Dermis blood vessel endothelial cell (primary cell): ENCODE measurements at regions not wholly inside any gene's neighbourhood (a gene's known extent, or its start where the extent isn't known, plus 50 kb on each side); places are given as distances from the start of the nearest gene placed in this dataset.
A peak's percentile ranks its signal among the peaks of the same experiment; 100 is the strongest.
"Not testable (repeated sequence)": the region's sequence is repeated elsewhere in the genome, so short reads cannot be mapped to it uniquely, and the experiment has no call there.

Experiments used
- DNase-seq: peaks from one replicate; pipeline ENCODE4 v3.0.0; 2010

GRCh38 chr11:13782390-13783075, 114.1 kb downstream of the FAR1 start:
- no peak for DNase-seq

GRCh38 chr11:13784441-13784840, 116.0 kb downstream of the FAR1 start:
- DNase-seq = no peak

- no peak for DNase-seq
These were observed 116.4 kb downstream of the FAR1 start for GRCh38 chr11:13784855-13785254.

- DNase-seq = no peak
These were observed 118.2 kb downstream of the FAR1 start for GRCh38 chr11:13786688-13787087.

- not testable (repeated sequence) for DNase-seq
These were observed 129.1 kb downstream of the FAR1 start for GRCh38 chr11:13797616-13798015.

GRCh38 chr11:13800901-13801300, 132.4 kb downstream of the FAR1 start:
- no peak for DNase-seq

- DNase-seq = no peak
These were observed 144.2 kb upstream of the SPON1 start for GRCh38 chr11:13818325-13818724.

- no peak for DNase-seq
These were observed 135.8 kb upstream of the SPON1 start for GRCh38 chr11:13826505-13827278.

GRCh38 chr11:13831696-13832095, 130.8 kb upstream of the SPON1 start:
- no peak for DNase-seq

GRCh38 chr11:13834463-13834862, 128.1 kb upstream of the SPON1 start:
- peak; percentile 5 for DNase-seq

GRCh38 chr11:13836666-13837065, 125.9 kb upstream of the SPON1 start:
- DNase-seq = no peak

GRCh38 chr11:13837286-13837685, 125.2 kb upstream of the SPON1 start:
- no peak for DNase-seq

- no peak for DNase-seq
These were observed 121.1 kb upstream of the SPON1 start for GRCh38 chr11:13841393-13841792.

GRCh38 chr11:13848031-13848430, 114.5 kb upstream of the SPON1 start:
- no peak for DNase-seq

GRCh38 chr11:13850231-13851005, 112.1 kb upstream of the SPON1 start:
- DNase-seq = no peak

GRCh38 chr11:13851691-13852090, 110.8 kb upstream of the SPON1 start:
- no peak for DNase-seq

GRCh38 chr11:13852481-13852880, 110.0 kb upstream of the SPON1 start:
- no peak for DNase-seq

GRCh38 chr11:13857828-13858227, 104.7 kb upstream of the SPON1 start:
- no peak for DNase-seq

GRCh38 chr11:13859892-13860291, 102.6 kb upstream of the SPON1 start:
- no peak for DNase-seq

- peak; percentile 20 for DNase-seq
These were observed 101.1 kb upstream of the SPON1 start for GRCh38 chr11:13861411-13861810.

GRCh38 chr11:13862845-13863392, 99.6 kb upstream of the SPON1 start:
- no peak for DNase-seq

- DNase-seq = no peak
These were observed 93.7 kb upstream of the SPON1 start for GRCh38 chr11:13868710-13869397.
